HepG2 (cell line): ENCODE measurements at regions not wholly inside any gene's neighbourhood (a gene's known extent, or its start where the extent isn't known, plus 50 kb on each side); places are given as distances from the start of the nearest gene placed in this dataset.

ENCODE experiments used
- ATAC-seq: fragments of 200-7000 bp; cut with Tn5 transposase; 3 replicates; pipeline ENCODE4 v1.9.1; 2020; ENCODE audit warnings: mild to moderate bottlenecking, moderate library complexity
- BruUV-seq: library from RNA; stranded (reverse); fragments of 400-500 nt; replicated peaks from 2 replicates; lab custom pipeline; 2021; lab: Mats Ljungman, UMichigan
- CTCF ChIA-PET: fragments of 300-600 bp; formaldehyde crosslinking; extraction: SDS; loops from one replicate; lab custom pipeline; 2021; ENCODE audit warnings: low total read pairs, inconsistent platforms, low intra/inter-chr PET ratio; lab: Yijun Ruan, JAX
- POLR2A ChIA-PET: fragments of 350-600 bp; sonication (Branson Sonifier 250); formaldehyde crosslinking; loops from one replicate; lab custom pipeline; 2020; ENCODE audit warnings: antibody characterized with exemption, inconsistent platforms; lab: Yijun Ruan, JAX
- DNase-seq: peaks from one replicate; pipeline ENCODE4 v3.0.0-alpha.2; 2015; ENCODE audit warnings: low spot score
- FAIRE-seq: peaks from 3 replicates; lab custom pipeline; 2011; peaks lifted over from hg19 to GRCh38; lab: Jason Lieb, UNC
- H2AFZ ChIP-seq: one replicate; pipeline ENCODE4 v1.6.1; 2011; ENCODE audit warnings: low read length, inconsistent platforms
- H3K27ac ChIP-seq: fragments of 300-600 bp; 3 replicates; pipeline ENCODE4 v1.8.0; 2011; ENCODE audit warnings: mixed run types, mild to moderate bottlenecking, mixed read lengths, low read length, inconsistent platforms; ENCODE audit not compliant: insufficient read depth; ENCODE audit errors: extremely low read length
- H3K27me3 ChIP-seq, 2 experiments: fragments of 200-600 bp in 1 of 2; 2 replicates in 1 of 2; 3 replicates in 1 of 2; pipeline versions ENCODE4 v1.6.0 to v1.8.0; 2011; ENCODE audit warnings: low read length in 2 of 2, mild to moderate bottlenecking in 2 of 2, moderate library complexity in 2 of 2, inconsistent platforms in 1 of 2; ENCODE audit not compliant: insufficient read depth in 2 of 2, control insufficient read depth in 1 of 2
- H3K36me3 ChIP-seq, 2 experiments: fragments of 200-600 bp in 1 of 2; replicated peaks in 1 of 2; 2 replicates in 1 of 2; 3 replicates in 1 of 2; pipeline versions ENCODE4 v1.5.1 to v1.8.0; 2011; ENCODE audit warnings: low read length in 2 of 2, inconsistent platforms in 1 of 2; ENCODE audit not compliant: insufficient read depth in 2 of 2, control insufficient read depth in 1 of 2
- H3K4me1 ChIP-seq: 2 replicates; pipeline ENCODE4 v1.5.1; 2012; ENCODE audit warnings: low read length, inconsistent platforms; ENCODE audit not compliant: insufficient read depth
- H3K4me2 ChIP-seq: 2 replicates; pipeline ENCODE4 v1.6.0; 2011; ENCODE audit warnings: low read depth, low read length, inconsistent platforms
- H3K4me3 ChIP-seq, 3 experiments: fragments of 200-600 bp in 1 of 3; sonication (generic), shearing (Covaris generic) in 1 of 3; replicated peaks in 1 of 3; 2 replicates each; pipeline ENCODE4 v1.5.1; 2011 to 2016; ENCODE audit warnings: low read length in 3 of 3, inconsistent platforms in 2 of 3, low read depth in 2 of 3, mild to moderate bottlenecking in 2 of 3, control low read depth in 1 of 3, mixed read lengths in 1 of 3; ENCODE audit not compliant: insufficient read depth in 1 of 3
- H3K79me2 ChIP-seq: one replicate; pipeline ENCODE4 v1.6.1; 2011; ENCODE audit warnings: low read length, inconsistent platforms; ENCODE audit not compliant: insufficient read depth
- H3K9ac ChIP-seq: 2 replicates; pipeline ENCODE4 v1.6.0; 2011; ENCODE audit warnings: mild to moderate bottlenecking, low read depth, low read length, inconsistent platforms; ENCODE audit not compliant: insufficient read depth
- H3K9me3 ChIP-seq: 2 replicates; pipeline ENCODE4 v1.5.1; 2012; ENCODE audit warnings: mild to moderate bottlenecking, low read length
- H4K20me1 ChIP-seq: 2 replicates; pipeline ENCODE4 v1.6.0; 2011; ENCODE audit warnings: inconsistent platforms, mild to moderate bottlenecking, low read length, moderate library complexity; ENCODE audit not compliant: insufficient read depth
- CHD2 ChIP-seq: IDR thresholded peaks from 2 replicates; pipeline ENCODE4 v1.6.1; 2011; ENCODE audit warnings: low read depth, low read length, improper control_type of control experiment
- ESRRA ChIP-seq: sonication (generic); formaldehyde crosslinking; IDR thresholded peaks from 2 replicates; pipeline ENCODE4 v1.5.1; 2020; ENCODE audit warnings: mild to moderate bottlenecking, low read depth, missing genetic modification reagents
- HNRNPK ChIP-seq: fragments of 200-400 bp; formaldehyde crosslinking; IDR thresholded peaks from 2 replicates; pipeline ENCODE4 v1.6.1; 2018; ENCODE audit warnings: low read length, low read depth, moderate library complexity, mild to moderate bottlenecking; ENCODE audit not compliant: poor library complexity, severe bottlenecking
- HNRNPLL ChIP-seq: fragments of 200-400 bp; formaldehyde crosslinking; IDR thresholded peaks from 2 replicates; pipeline ENCODE4 v1.6.1; 2017; ENCODE audit warnings: mild to moderate bottlenecking, low read depth, low read length; ENCODE audit not compliant: poor library complexity, severe bottlenecking
- KAT7 ChIP-seq: IDR thresholded peaks from 2 replicates; pipeline ENCODE4 v1.6.1; 2018; ENCODE audit warnings: borderline replicate concordance, missing compliant biosample characterization
- KLF11 ChIP-seq: IDR thresholded peaks from 2 replicates; pipeline ENCODE4 v1.6.1; 2016; ENCODE audit warnings: missing compliant biosample characterization
- NFRKB ChIP-seq: fragments of 450-650 bp; IDR thresholded peaks from 2 replicates; pipeline ENCODE4 v1.6.1; 2017
- PCBP2 ChIP-seq: fragments of 200-400 bp; formaldehyde crosslinking; optimal IDR thresholded peaks from 2 replicates; pipeline ENCODE3; 2018; ENCODE audit warnings: low read length, low read depth; ENCODE audit not compliant: poor library complexity, severe bottlenecking
- ZNF207 ChIP-seq: fragments of 450-650 bp; IDR thresholded peaks from 2 replicates; pipeline ENCODE4 v1.6.1; 2016; ENCODE audit warnings: antibody characterized with exemption, borderline replicate concordance
- ZNF326 ChIP-seq: sonication (generic); formaldehyde crosslinking; IDR thresholded peaks from 2 replicates; pipeline ENCODE4 v1.4.0; 2020; ENCODE audit warnings: missing genetic modification reagents, borderline replicate concordance
- WGBS: methylation state at CpG from one replicate; pipeline ENCODE4 v1.1.6; 2017; ENCODE audit warnings: low lambda C conversion rate; 5-methylcytosine and 5-hydroxymethylcytosine counted together
- in situ Hi-C: cut with HindIII; loops from 2 replicates; pipeline ENCODE4 v1.10.0; 2017; ENCODE audit warnings: low pct_unique_long_range_greater_than_20kb; ENCODE audit not compliant: extremely low pct_ligation_motif_present
- intact Hi-C: fragments of 100-400 bp; cut with micrococcal nuclease; formaldehyde crosslinking; loops from one replicate; pipeline ENCODE4 v1.10.0; 2022; ENCODE audit not compliant: unreplicated experiment

DNA sequence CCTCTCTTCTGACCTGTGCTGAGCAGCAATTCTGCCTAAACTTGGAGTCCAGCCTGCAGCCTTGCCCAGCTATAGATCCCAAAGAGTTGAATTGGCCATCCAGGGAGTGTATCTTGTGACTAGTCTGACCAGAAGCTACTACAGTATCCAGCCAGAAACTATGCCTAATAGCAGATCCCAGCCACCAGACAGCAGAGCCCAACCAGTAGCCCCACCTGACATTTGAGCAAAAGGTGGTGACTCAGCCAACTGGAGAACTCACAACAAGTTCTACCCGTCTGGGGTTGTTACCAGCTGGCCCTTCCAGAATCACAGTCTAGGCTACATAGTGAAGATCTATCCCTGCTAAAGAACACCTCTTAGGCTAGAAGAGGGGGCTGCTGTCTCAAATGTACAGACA is 315.0 kb downstream of the CRPPA start (continued):
- no peak for TF ChIP-seq ZNF207
- no peak for TF ChIP-seq ESRRA (CRISPR knock-in tag)
- no peak for TF ChIP-seq NFRKB
- TF ChIP-seq HNRNPLL: no peak
- no peak for TF ChIP-seq KLF11 (CRISPR knock-in tag)

GRCh38 chr7:16099302-16099849 is 322.0 kb downstream of the CRPPA start:
- in situ Hi-C loops: no loop called here
- 97% methylated on average over 2 of the region's 2 CpGs for WGBS

More at GRCh38 chr7:16099302-16099849, 322.0 kb downstream of the CRPPA start:
- H3K27ac ChIP-seq: no peak overlapping the region
- H2AFZ ChIP-seq: no peak overlapping the region
- no peak for ATAC-seq
- H3K4me3 ChIP-seq: no peak overlapping the region
- BruUV-seq: no TSS peak
- H3K27me3 ChIP-seq: no peaks in the 10 kb centered on the region
- CTCF ChIA-PET: interaction anchor here (0.8 kb wide), 1 partner anchor 21 kb away, joined by 3 read pairs; no protein-coding TSS in a partner anchor
- peaks cover 5% of the 10 kb centered on the region; the same call in 1 of the 2 replicates for H3K9me3 ChIP-seq
- no peak for DNase-seq
- no peak overlapping the region for H3K9ac ChIP-seq
- H3K4me1 ChIP-seq: no peaks in the 10 kb centered on the region
- no peaks in the 10 kb centered on the region for H3K79me2 ChIP-seq
- FAIRE-seq: no peak
- H4K20me1 ChIP-seq: no peaks in the 10 kb centered on the region
- TF ChIP-seq HNRNPK (peak; percentile 75), CHD2 (no peak), ZNF326 (no peak), PCBP2 (peak; percentile 58), KAT7 (no peak)
- TF ChIP-seq, all 625 proteins: peak for 2
- intact Hi-C loops: no loop called here
- POLR2A ChIA-PET: no interaction called here
- Histone ChIP-seq H3K36me3 (no peaks in the 10 kb centered on the region), H3K4me2 (no peak overlapping the region)
